ENCODE measurements at regions not wholly inside any gene's neighbourhood (a gene's known extent, or its start where the extent isn't known, plus 50 kb on each side); places are given as distances from the start of the nearest gene placed in this dataset.
"Not testable (repeated sequence)": the region's sequence is repeated elsewhere in the genome, so short reads cannot be mapped to it uniquely, and the experiment has no call there.

DNA sequence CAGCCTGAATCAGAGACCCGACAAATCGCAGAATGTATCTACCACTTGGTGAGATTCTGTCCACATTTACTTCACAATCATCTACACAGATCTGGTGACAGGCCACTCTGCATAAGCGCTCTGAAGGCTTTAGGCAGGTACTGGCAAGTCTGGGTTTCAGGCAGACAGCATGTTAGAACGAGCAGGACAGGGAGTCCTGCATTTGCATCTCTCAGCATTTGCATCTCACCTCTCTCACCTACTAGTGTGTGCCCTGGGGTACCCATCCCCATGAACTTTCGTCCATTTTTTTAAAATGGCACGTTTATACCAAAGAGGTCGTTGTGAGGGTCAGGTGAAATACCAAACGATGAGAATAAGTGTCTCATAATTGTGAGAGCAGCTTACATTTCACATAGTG lies 108.2 kb downstream of the SPATA31A1 start:
- DNase-seq (ENCODE audit: low read depth in 2 of 2), result not testable (repeated sequence)

- peak; percentile 24 to 45 for DNase-seq (ENCODE audit: low read depth in 2 of 2)
These were observed 108.8 kb downstream of the SPATA31A1 start for GRCh38 chr9:39464122-39464777.

- DNase-seq (ENCODE audit: low read depth in 2 of 2), result not testable (repeated sequence)
These were observed 119.0 kb downstream of the SPATA31A1 start for GRCh38 chr9:39474499-39474898.

GRCh38 chr9:39483073-39483472 lies 127.6 kb downstream of the SPATA31A1 start:
- not testable (repeated sequence) for DNase-seq (ENCODE audit: low read depth in 2 of 2)

- not testable (repeated sequence) for DNase-seq (ENCODE audit: low read depth in 2 of 2)
These were observed 128.4 kb downstream of the SPATA31A1 start for GRCh38 chr9:39483880-39484279.

- DNase-seq (ENCODE audit: low read depth in 2 of 2), result not testable (repeated sequence)
These were observed 128.8 kb downstream of the SPATA31A1 start for GRCh38 chr9:39484292-39484691.

DNA sequence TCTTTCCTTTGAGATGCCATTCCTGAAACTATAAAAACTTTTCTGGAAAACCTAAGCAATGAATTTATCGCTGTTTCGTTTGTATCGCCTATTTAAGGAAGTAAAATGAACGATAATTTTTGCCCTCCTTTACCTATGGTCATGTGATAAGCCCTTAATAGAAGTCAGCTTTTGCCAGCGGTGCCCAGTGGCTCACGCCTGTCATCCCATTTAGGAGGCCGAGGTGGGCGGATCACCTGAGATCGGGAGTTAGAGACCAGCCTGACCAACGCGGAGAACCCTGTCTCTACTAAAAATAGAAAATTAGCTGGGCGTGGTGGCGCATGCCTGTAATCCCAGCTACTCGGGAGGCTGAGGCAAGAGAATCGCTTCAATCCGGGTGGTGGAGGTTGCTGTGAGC lies 132.0 kb downstream of the SPATA31A1 start:
- not testable (repeated sequence) for DNase-seq (ENCODE audit: low read depth in 2 of 2)

DNA sequence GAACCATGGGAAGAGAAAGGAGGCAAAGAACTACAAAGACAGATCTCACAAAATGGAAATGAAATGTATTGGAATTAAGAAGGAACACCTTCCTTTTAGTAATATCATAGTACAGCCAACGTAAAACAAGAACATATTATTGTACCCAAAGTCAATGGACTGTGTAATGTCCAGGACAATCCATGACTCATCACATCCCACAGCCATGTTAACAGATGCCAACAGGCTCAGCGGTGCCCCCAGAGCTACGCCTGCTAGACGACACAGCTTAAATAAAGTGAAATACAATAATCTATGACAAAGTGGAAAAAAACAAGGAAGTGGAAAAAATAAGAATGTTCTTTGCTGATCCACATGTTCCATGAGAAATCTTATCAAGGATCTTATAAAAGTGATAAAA lies 140.8 kb downstream of the SPATA31A1 start:
- DNase-seq (ENCODE audit: low read depth in 2 of 2), result not testable (repeated sequence)

DNA sequence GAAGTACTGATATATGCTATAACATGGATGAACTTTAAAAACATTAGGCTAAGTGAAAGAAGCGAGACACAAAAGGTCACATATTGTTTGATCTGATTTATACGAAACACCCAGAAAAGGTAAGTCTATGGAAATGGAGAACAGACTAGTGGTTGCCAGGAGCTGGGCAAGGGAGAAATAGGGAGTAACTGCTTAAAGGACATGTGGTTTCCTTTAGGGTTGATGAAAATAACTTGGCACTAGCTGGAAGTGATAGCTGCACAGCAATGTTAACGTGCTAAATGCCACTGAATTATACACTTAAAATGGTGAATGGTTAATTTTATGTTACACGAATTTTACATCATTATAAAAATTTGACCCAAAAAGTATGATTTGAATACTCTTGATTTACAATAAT lies 147.7 kb downstream of the SPATA31A1 start:
- not testable (repeated sequence) for DNase-seq (ENCODE audit: low read depth in 2 of 2)

- not testable (repeated sequence) for DNase-seq (ENCODE audit: low read depth in 2 of 2)
These were observed 172.0 kb downstream of the SPATA31A1 start for GRCh38 chr9:39527387-39528029.

GRCh38 chr9:39532597-39532996 lies 177.1 kb downstream of the SPATA31A1 start:
- DNase-seq (ENCODE audit: low read depth in 2 of 2), result not testable (repeated sequence)

GRCh38 chr9:39533001-39533762 lies 177.7 kb downstream of the SPATA31A1 start:
- DNase-seq (ENCODE audit: low read depth in 2 of 2), result not testable (repeated sequence)

GRCh38 chr9:39533763-39534548 lies 178.5 kb downstream of the SPATA31A1 start:
- not testable (repeated sequence) for DNase-seq (ENCODE audit: low read depth in 2 of 2)

GRCh38 chr9:39534897-39535296 lies 179.4 kb downstream of the SPATA31A1 start:
- not testable (repeated sequence) for DNase-seq (ENCODE audit: low read depth in 2 of 2)

GRCh38 chr9:39542157-39542556 lies 186.7 kb downstream of the SPATA31A1 start:
- not testable (repeated sequence) for DNase-seq (ENCODE audit: low read depth in 2 of 2)

GRCh38 chr9:39545079-39545478 lies 189.6 kb downstream of the SPATA31A1 start:
- DNase-seq (ENCODE audit: low read depth in 2 of 2), result not testable (repeated sequence)

GRCh38 chr9:39550573-39550972 lies 195.1 kb downstream of the SPATA31A1 start:
- DNase-seq (ENCODE audit: low read depth in 2 of 2), result not testable (repeated sequence)

GRCh38 chr9:39551544-39551943 lies 196.1 kb downstream of the SPATA31A1 start:
- DNase-seq (ENCODE audit: low read depth in 2 of 2), result not testable (repeated sequence)

DNA sequence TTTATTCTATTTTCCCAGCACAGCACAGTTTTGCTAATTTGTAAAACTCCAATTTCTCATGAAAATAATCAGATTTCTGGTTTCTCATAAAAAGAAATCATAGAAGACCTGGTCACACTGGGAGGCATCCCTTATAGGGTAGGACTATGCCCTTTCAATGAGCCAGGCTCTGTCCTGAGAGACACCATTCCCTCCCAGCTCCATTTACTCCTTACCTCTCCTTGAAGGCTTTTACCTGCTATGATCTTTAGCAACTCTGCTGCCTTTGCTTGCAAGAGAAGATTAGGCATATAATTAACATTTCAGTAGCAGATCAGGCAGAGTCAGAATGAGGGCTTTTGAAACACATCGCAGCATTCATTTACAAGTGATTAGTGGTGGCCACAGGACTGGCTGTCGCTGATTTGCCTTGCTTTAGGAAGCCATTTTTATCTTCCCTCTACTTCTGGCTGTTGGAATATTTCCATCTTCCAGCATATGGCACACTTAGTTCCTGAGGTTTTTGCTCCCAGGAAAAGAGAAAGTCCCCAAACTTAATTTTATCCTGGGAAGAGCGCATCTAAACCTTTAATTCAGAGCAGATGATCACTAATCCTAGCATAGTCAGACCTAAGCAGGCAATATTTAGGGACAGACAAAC lies 196.9 kb downstream of the SPATA31A1 start:
- not testable (repeated sequence) for DNase-seq (ENCODE audit: low read depth in 2 of 2)

DNA sequence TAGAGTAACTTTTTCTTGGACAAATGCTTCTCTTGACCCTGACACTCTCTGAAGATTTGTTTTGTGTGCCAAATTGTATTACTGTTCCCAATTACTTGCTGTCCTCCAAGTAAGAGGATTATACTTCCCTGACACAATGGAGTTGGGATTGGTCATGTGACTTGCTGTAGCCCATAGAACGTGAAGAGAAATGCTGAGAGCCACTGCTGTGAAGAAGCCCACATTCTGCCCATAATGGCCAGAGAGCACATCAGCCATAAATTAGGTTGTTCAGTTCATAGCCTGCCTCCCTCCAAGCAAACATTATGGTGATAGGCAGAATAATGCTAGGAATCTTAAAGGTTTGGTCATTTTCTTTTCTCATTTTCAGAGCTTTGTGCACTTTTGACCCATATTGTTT lies 198.9 kb downstream of the SPATA31A1 start:
- DNase-seq (ENCODE audit: low read depth in 2 of 2), result not testable (repeated sequence)

DNA sequence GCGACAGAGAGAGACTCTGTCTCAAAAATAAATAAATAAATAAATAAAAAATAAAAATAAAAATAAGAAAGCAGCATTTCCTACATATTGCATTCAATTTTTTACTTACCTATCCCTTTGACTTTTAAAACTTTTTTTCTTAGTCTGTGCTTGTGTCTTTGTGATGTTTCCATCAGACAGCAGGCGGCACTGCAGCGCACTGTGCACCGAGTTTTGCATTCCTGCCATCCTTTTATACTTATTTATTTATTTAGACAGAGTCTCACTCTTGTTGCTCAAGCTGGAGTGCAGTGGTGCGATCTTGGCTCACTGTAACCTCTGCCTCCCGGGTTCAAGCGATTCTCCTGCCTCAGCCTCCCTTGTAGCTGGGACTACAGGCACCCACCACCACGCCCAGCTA lies 203.9 kb downstream of the SPATA31A1 start:
- DNase-seq (ENCODE audit: low read depth in 2 of 2), result not testable (repeated sequence)

All from stimulated activated CD8-positive, alpha-beta memory T cell treated with anti-CD3 and anti-CD28 coated beads, Interleukin-2, amount 100 ng/mL, for 1 hour (primary cell).